ENCODE measurements at regions not wholly inside any gene's neighbourhood (a gene's known extent, or its start where the extent isn't known, plus 50 kb on each side); places are given as distances from the start of the nearest gene placed in this dataset.

DNA sequence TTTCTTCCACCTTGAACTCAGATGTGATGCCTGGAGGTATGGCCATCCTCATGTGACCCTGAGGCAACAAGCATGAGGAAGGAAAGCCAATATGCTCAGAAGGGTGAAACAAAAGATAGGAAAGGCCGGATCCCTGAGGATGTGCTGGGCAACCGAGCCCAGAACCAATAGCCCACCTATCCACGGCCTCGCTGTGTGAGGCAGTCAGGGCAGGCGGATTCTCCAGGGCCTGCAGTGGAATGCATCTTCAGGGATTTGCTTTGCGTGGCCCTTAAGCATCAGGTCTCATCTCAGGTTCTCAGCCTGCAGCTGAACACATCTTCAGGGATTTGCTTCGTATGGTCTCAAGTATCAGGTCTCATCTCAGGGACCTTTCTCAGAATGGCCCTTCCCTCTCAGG, 139.8 kb downstream of the ANKRD60 start:
- TF ChIP-seq CTCF (IDR thresholded peaks at IDR 0.05; ENCODE audit: insufficient read depth, low read length, poor library complexity, severe bottlenecking) (no peak), EZH2phosphoT487 (conservative IDR thresholded peaks at IDR 0.05; ENCODE audit: low read length) (no peak)
